GM10266 (cell line): ENCODE measurements at regions not wholly inside any gene's neighbourhood (a gene's known extent, or its start where the extent isn't known, plus 50 kb on each side); places are given as distances from the start of the nearest gene placed in this dataset.

ENCODE experiments used
- DNase-seq: peaks from one replicate; pipeline ENCODE4 v3.0.0; 2012; ENCODE audit errors: extremely low spot score
- CTCF ChIP-seq: IDR thresholded peaks from 2 replicates; pipeline ENCODE4 v1.5.1; 2012; ENCODE audit warnings: mild to moderate bottlenecking, low read depth; ENCODE audit not compliant: control insufficient read depth, insufficient read depth; ENCODE audit errors: missing control alignments

- no peak for TF ChIP-seq CTCF
- DNase-seq = no peak
Observed at GRCh38 chr5:82784521-82784920, 292.7 kb downstream of the TMEM167A start.

DNA sequence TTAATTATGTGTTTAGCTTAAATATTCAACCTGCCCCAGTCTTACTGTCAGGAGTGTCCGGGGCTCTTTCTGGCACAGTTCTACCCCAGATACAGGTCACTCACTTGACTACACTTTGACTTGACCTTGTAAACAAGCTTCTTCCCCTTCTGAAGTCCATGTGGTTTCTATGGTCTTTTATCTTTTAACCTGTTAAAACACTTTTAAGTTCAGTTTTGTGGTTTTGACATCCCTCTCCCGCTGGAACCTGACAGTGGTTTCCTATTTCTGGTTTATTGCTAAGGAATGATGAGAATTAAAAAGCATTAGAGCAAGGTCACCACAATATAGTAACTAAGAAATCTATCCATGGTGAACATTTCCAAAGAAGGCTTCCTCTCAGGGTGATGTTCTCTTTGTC lies 300.1 kb downstream of the TMEM167A start:
- no peak for TF ChIP-seq CTCF
- no peak for DNase-seq

GRCh38 chr5:82772281-82772680 lies 304.9 kb downstream of the TMEM167A start:
- DNase-seq = no peak
- TF ChIP-seq CTCF = no peak

- TF ChIP-seq CTCF = no peak
- no peak for DNase-seq
Observed at GRCh38 chr5:82766206-82766605, 311.0 kb downstream of the TMEM167A start.

- TF ChIP-seq CTCF = no peak
- no peak for DNase-seq
Observed at GRCh38 chr5:82765765-82766164, 311.4 kb downstream of the TMEM167A start.

DNA sequence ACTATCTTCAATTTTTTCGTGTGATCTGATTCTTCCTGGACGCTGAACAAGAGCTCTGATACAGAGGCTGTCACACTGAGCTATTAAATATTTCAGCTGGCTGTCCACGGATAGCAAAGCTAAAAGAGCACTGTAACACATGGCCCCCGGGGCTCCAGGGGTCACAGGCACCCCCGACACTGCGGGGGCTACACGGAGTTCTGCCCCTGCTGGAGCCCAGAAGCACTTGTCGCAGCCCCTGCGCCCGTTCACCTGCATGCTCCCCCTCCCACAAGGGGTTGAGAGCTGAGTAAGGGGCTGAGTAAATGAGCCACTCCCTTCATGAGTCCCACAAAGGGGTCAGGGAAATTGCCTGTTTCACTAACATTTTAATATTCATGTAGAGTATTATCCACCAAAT lies 316.3 kb downstream of the TMEM167A start:
- DNase-seq = no peak
- TF ChIP-seq CTCF = no peak

GRCh38 chr5:82758881-82759280 lies 318.3 kb downstream of the TMEM167A start:
- TF ChIP-seq CTCF = no peak
- DNase-seq = no peak

DNA sequence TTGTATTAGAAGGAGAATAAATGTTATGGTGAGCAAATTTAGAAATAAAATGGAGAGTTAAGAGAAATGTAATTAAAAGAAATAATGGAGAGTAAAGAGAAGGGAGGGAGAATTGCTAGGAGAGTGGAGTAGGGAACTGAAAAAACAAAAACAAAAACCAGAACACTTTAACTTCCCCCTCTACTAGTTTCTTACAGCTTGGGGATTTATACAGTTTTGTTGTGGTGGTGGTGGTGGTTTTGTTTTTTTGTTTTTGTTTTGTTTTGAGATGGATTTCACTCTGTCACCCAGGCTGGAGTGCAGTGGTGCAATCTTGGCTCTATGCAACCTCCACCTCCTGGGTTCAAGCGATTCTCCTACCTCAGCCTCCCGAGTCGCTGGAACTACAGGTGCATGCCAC lies 322.4 kb downstream of the TMEM167A start:
- no peak for DNase-seq
- TF ChIP-seq CTCF = no peak
